ENCODE measurements at regions not wholly inside any gene's neighbourhood (a gene's known extent, or its start where the extent isn't known, plus 50 kb on each side); places are given as distances from the start of the nearest gene placed in this dataset.

DNA sequence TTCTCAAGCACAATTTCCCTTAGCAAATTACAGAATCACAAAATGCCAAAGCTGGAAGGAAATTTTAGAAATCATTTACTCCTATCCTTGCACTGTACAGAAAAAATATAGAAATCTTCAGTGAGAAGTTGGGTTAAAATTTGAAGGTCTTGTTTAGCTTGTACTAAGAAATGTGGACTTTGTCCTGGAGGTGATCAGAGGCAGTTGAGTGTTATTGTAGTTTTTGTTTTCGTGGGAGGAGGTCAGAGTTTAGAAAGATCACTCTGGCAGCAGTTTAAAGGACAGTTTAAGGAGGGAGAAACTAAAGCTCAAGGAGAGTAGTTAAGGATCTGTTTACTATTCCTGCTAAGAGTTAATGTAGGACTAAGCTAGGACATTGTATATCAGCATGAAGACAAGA, 54.4 kb upstream of the CXorf51B start (continued):
- TF ChIP-seq, protein P1, sequence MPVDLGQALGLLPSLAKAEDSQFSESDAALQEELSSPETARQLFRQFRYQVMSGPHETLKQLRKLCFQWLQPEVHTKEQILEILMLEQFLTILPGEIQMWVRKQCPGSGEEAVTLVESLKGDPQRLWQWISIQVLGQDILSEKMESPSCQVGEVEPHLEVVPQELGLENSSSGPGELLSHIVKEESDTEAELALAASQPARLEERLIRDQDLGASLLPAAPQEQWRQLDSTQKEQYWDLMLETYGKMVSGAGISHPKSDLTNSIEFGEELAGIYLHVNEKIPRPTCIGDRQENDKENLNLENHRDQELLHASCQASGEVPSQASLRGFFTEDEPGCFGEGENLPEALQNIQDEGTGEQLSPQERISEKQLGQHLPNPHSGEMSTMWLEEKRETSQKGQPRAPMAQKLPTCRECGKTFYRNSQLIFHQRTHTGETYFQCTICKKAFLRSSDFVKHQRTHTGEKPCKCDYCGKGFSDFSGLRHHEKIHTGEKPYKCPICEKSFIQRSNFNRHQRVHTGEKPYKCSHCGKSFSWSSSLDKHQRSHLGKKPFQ (CRISPR knock-in tag; IDR thresholded peaks at IDR 0.05; ENCODE audit: insufficient replicate concordance) = no peak
- TF ChIP-seq ZNF772 (CRISPR knock-in tag; IDR thresholded peaks at IDR 0.05) = no peak
- TF ChIP-seq CCAR2 (optimal IDR thresholded peaks at IDR 0.05; ENCODE audit: low read depth, low read length) = no peak
- no peak for TF ChIP-seq ZNF20 (CRISPR knock-in tag; IDR thresholded peaks at IDR 0.05)
- no peak for TF ChIP-seq U2AF2 (IDR thresholded peaks at IDR 0.05; ENCODE audit: low read depth, low read length)
- no peak for TF ChIP-seq ZNF781 (CRISPR knock-in tag; IDR thresholded peaks at IDR 0.05; ENCODE audit: borderline replicate concordance, not compliant biosample characterization)
- no peak for TF ChIP-seq JUN (CRISPR knock-in tag; IDR thresholded peaks at IDR 0.05)
- no peak for TF ChIP-seq FOXM1 (CRISPR knock-in tag; IDR thresholded peaks at IDR 0.05)
- no peak for TF ChIP-seq ZSCAN31 (CRISPR knock-in tag; IDR thresholded peaks at IDR 0.05; ENCODE audit: low read depth)
- TF ChIP-seq ZNF230 (CRISPR knock-in tag; IDR thresholded peaks at IDR 0.05) = no peak
- TF ChIP-seq ZNF256 (CRISPR knock-in tag; conservative IDR thresholded peaks at IDR 0.05) = no peak
- no peak for TF ChIP-seq SOX6 (IDR thresholded peaks at IDR 0.05)
- TF ChIP-seq SOX6 (CRISPR knock-in tag; IDR thresholded peaks at IDR 0.05) = peak; percentile 16; the same call in 1 of the 2 replicates
- no peak for TF ChIP-seq JDP2 (CRISPR knock-in tag; IDR thresholded peaks at IDR 0.05; ENCODE audit: borderline replicate concordance)
- no peak for TF ChIP-seq CEBPZ (IDR thresholded peaks at IDR 0.05; ENCODE audit: low read length)

All from HepG2 (cell line).